Small intestine (tissue), 7 donors: ENCODE measurements at regions not wholly inside any gene's neighbourhood (a gene's known extent, or its start where the extent isn't known, plus 50 kb on each side); places are given as distances from the start of the nearest gene placed in this dataset.
"Not testable (repeated sequence)": the region's sequence is repeated elsewhere in the genome, so short reads cannot be mapped to it uniquely, and the experiment has no call there.

Experiments
- DNase-seq, 2 donors: peaks; one replicate each; pipeline versions ENCODE4 v3.0.0 to v3.0.0-alpha.2; 2013
- FAIRE-seq: peaks from 2 replicates; lab custom pipeline; 2012; peaks lifted over from hg19 to GRCh38; lab: Jason Lieb, UNC
- H3K27ac ChIP-seq, 3 donors: one replicate each; pipeline ENCODE4 v1.5.1; 2013; ENCODE audit warnings: low read length in 2 of 3, mild to moderate bottlenecking in 2 of 3, control low read depth in 1 of 3, inconsistent platforms in 1 of 3, low read depth in 1 of 3, moderate library complexity in 1 of 3
- H3K27me3 ChIP-seq, 3 donors: one replicate each; pipeline ENCODE4 v1.6.1; 2013; ENCODE audit warnings: low read length in 3 of 3, inconsistent platforms in 1 of 3; ENCODE audit not compliant: control insufficient read depth in 3 of 3, insufficient read depth in 3 of 3
- H3K36me3 ChIP-seq, 3 donors: one replicate each; pipeline ENCODE4 v1.6.1; 2013; ENCODE audit warnings: low read length in 3 of 3, inconsistent platforms in 1 of 3, low read depth in 1 of 3, mild to moderate bottlenecking in 1 of 3, moderate library complexity in 1 of 3; ENCODE audit not compliant: control insufficient read depth in 3 of 3, insufficient read depth in 2 of 3
- H3K4me1 ChIP-seq, 3 donors: one replicate each; pipeline ENCODE4 v1.6.1; 2013; ENCODE audit warnings: low read length in 2 of 3, inconsistent platforms in 1 of 3, low read depth in 1 of 3, mild to moderate bottlenecking in 1 of 3, moderate library complexity in 1 of 3; ENCODE audit not compliant: control insufficient read depth in 3 of 3, insufficient read depth in 2 of 3
- H3K4me3 ChIP-seq, 3 donors: one replicate each; pipeline ENCODE4 v1.5.1; 2013; ENCODE audit warnings: low read length in 3 of 3, control low read depth in 1 of 3, inconsistent platforms in 1 of 3, low read depth in 1 of 3, mild to moderate bottlenecking in 1 of 3, moderate library complexity in 1 of 3
- H3K9me3 ChIP-seq, 2 donors: one replicate each; pipeline ENCODE4 v1.6.1; 2013; ENCODE audit warnings: low read depth in 1 of 2, low read length in 1 of 2; ENCODE audit not compliant: control insufficient read depth in 2 of 2, insufficient read depth in 1 of 2
- WGBS, 3 donors: extraction: QIAGEN DNeasy Blood & Tissue Kit; methylation state at CpG; one replicate each; pipeline ENCODE4 v1.1.7; 2013; 5-methylcytosine and 5-hydroxymethylcytosine counted together
- donor health status: healthy with polysubstance abuse.
- donor health status: control.
- donor health status: control.
- donor health status: Bipolar disorder and iron deficiency.
- donor health status: healthy.

- Histone ChIP-seq H3K27ac (no peak overlapping the region), H3K4me1 (no peaks in the 10 kb centered on the region), H3K36me3 (no peaks in the 10 kb centered on the region), H3K27me3 (no peaks in the 10 kb centered on the region), H3K9me3 (no peaks in the 10 kb centered on the region), H3K4me3 (no peak overlapping the region)
- FAIRE-seq (no peak), DNase-seq (no peak)
- WGBS, 3 donors, result 95 to 96% (median 95%) methylated on average over 1 of the region's 1 CpG
Observed at GRCh38 chr1:73711089-73711488, 486.9 kb downstream of the LRRIQ3 start.

GRCh38 chr1:73701826-73702225 lies 496.1 kb downstream of the LRRIQ3 start:
- no peak for FAIRE-seq
- WGBS, 3 donors, result 22 to 47% (median 30%) methylated on average over 1 of the region's 1 CpG

GRCh38 chr1:73676186-73676585 lies 521.8 kb downstream of the LRRIQ3 start:
- no peaks in the 10 kb centered on the region for H3K27me3 ChIP-seq
- no peaks in the 10 kb centered on the region for H3K9me3 ChIP-seq
- DNase-seq (no peak), FAIRE-seq (no peak)
- no peaks in the 10 kb centered on the region for H3K36me3 ChIP-seq
- WGBS, 3 donors, result 70 to 81% (median 74%) methylated on average over 3 of the region's 3 CpGs
- no peak overlapping the region for H3K4me3 ChIP-seq
- peaks cover 0 to 7% (median 0%) of the 10 kb centered on the region in 3 donors for H3K4me1 ChIP-seq
- H3K27ac ChIP-seq, result no peak overlapping the region

More at GRCh38 chr1:73701826-73702225, 496.1 kb downstream of the LRRIQ3 start:
- H3K27ac ChIP-seq, result no peak overlapping the region
- H3K9me3 ChIP-seq, result no peaks in the 10 kb centered on the region
- H3K36me3 ChIP-seq, result no peaks in the 10 kb centered on the region
- peaks cover 0 to 6% (median 0%) of the 10 kb centered on the region in 3 donors for H3K4me1 ChIP-seq
- no peak overlapping the region for H3K4me3 ChIP-seq
- no peak for DNase-seq
- no peaks in the 10 kb centered on the region for H3K27me3 ChIP-seq

GRCh38 chr1:73674945-73675561 lies 522.9 kb downstream of the LRRIQ3 start:
- no peak overlapping the region for H3K27ac ChIP-seq
- no peaks in the 10 kb centered on the region for H3K36me3 ChIP-seq
- peaks cover 0 to 7% (median 0%) of the 10 kb centered on the region in 3 donors for H3K4me1 ChIP-seq
- H3K9me3 ChIP-seq, result no peaks in the 10 kb centered on the region
- FAIRE-seq (no peak), DNase-seq (peak; percentile 18 to 29)
- no peak overlapping the region for H3K4me3 ChIP-seq
- H3K27me3 ChIP-seq, result no peaks in the 10 kb centered on the region
- 0 to 4% (median 2%) methylated on average over 2 of the region's 2 CpGs for WGBS, 3 donors

- DNase-seq (no peak), FAIRE-seq (no peak)
- no peaks in the 10 kb centered on the region for H3K27me3 ChIP-seq
- H3K36me3 ChIP-seq, result no peaks in the 10 kb centered on the region
- 83 to 88% (median 86%) methylated on average over 1 of the region's 1 CpG for WGBS, 3 donors
- peaks cover 0 to 7% (median 0%) of the 10 kb centered on the region in 3 donors for H3K4me1 ChIP-seq
- H3K4me3 ChIP-seq, result no peak overlapping the region
- H3K27ac ChIP-seq, result no peak overlapping the region
- H3K9me3 ChIP-seq, result no peaks in the 10 kb centered on the region
Observed at GRCh38 chr1:73673971-73674370, 524.0 kb downstream of the LRRIQ3 start.

- 82 to 88% (median 88%) methylated on average over 1 of the region's 1 CpG for WGBS, 3 donors
- no peak for FAIRE-seq
- no peaks in the 10 kb centered on the region for H3K4me1 ChIP-seq
Observed at GRCh38 chr1:73671530-73671929, 526.4 kb downstream of the LRRIQ3 start.

GRCh38 chr1:73667959-73668358 lies 530.0 kb downstream of the LRRIQ3 start:
- not testable (repeated sequence) for DNase-seq, H3K4me1 ChIP-seq, H3K9me3 ChIP-seq, H3K36me3 ChIP-seq, H3K27ac ChIP-seq, FAIRE-seq, H3K4me3 ChIP-seq, H3K27me3 ChIP-seq
- WGBS, 3 donors, result 79 to 81% (median 79%) methylated on average over 4 of the region's 4 CpGs

More at GRCh38 chr1:73671530-73671929, 526.4 kb downstream of the LRRIQ3 start:
- H3K27me3 ChIP-seq, result no peaks in the 10 kb centered on the region
- no peak overlapping the region for H3K27ac ChIP-seq
- DNase-seq, result no peak
- H3K4me3 ChIP-seq, result no peak overlapping the region
- H3K9me3 ChIP-seq, result peaks cover 0 to 7% of the 10 kb centered on the region in 2 donors
- no peaks in the 10 kb centered on the region for H3K36me3 ChIP-seq

- Histone ChIP-seq H3K4me3 (no peak overlapping the region), H3K27ac (no peak overlapping the region), H3K9me3 (no peaks in the 10 kb centered on the region), H3K4me1 (no peaks in the 10 kb centered on the region), H3K36me3 (no peaks in the 10 kb centered on the region), H3K27me3 (no peaks in the 10 kb centered on the region)
- FAIRE-seq (no peak), DNase-seq (no peak)
- 50 to 79% (median 67%) methylated on average over 2 of the region's 2 CpGs for WGBS, 3 donors
Observed at GRCh38 chr1:73662526-73662925, 535.5 kb downstream of the LRRIQ3 start.

- H3K27ac ChIP-seq, result no peak overlapping the region
- no peaks in the 10 kb centered on the region for H3K4me1 ChIP-seq
- DNase-seq (no peak), FAIRE-seq (no peak)
- H3K9me3 ChIP-seq, result no peaks in the 10 kb centered on the region
- H3K4me3 ChIP-seq, result no peak overlapping the region
- H3K27me3 ChIP-seq, result no peaks in the 10 kb centered on the region
- 62 to 70% (median 65%) methylated on average over 2 of the region's 2 CpGs for WGBS, 3 donors
- no peaks in the 10 kb centered on the region for H3K36me3 ChIP-seq
Observed at GRCh38 chr1:73659136-73659535, 538.8 kb downstream of the LRRIQ3 start.
